KMS-11 (cell line): ENCODE measurements at regions not wholly inside any gene's neighbourhood (a gene's known extent, or its start where the extent isn't known, plus 50 kb on each side); places are given as distances from the start of the nearest gene placed in this dataset.
"Not testable (repeated sequence)": the region's sequence is repeated elsewhere in the genome, so short reads cannot be mapped to it uniquely, and the experiment has no call there.

ENCODE experiments used
- H2AFZ ChIP-seq: fragments of 200-600 bp; sonication (generic); 2 replicates; pipeline ENCODE4 v1.6.1; 2016; ENCODE audit warnings: antibody characterized with exemption, mixed run types, low read depth
- H3K27ac ChIP-seq: fragments of 200-600 bp; sonication (generic); 2 replicates; pipeline ENCODE4 v1.6.1; 2016; ENCODE audit warnings: mild to moderate bottlenecking, mixed run types
- H3K27me3 ChIP-seq: fragments of 200-600 bp; sonication (generic); 2 replicates; pipeline ENCODE4 v1.6.1; 2017; ENCODE audit warnings: mild to moderate bottlenecking, low read depth, mixed run types, moderate library complexity; ENCODE audit not compliant: insufficient read depth
- H3K36me3 ChIP-seq: fragments of 200-600 bp; sonication (generic); 2 replicates; pipeline ENCODE4 v1.6.1; 2017; ENCODE audit warnings: mild to moderate bottlenecking, mixed run types; ENCODE audit not compliant: insufficient read depth
- H3K4me1 ChIP-seq: fragments of 200-600 bp; sonication (generic); 2 replicates; pipeline ENCODE4 v1.6.1; 2016; ENCODE audit warnings: mild to moderate bottlenecking, low read depth, mixed run types; ENCODE audit not compliant: poor library complexity, severe bottlenecking
- H3K4me2 ChIP-seq: fragments of 200-600 bp; sonication (generic); 2 replicates; pipeline ENCODE4 v1.7.0; 2016; ENCODE audit warnings: mild to moderate bottlenecking, mixed run types
- H3K4me3 ChIP-seq: fragments of 200-600 bp; sonication (generic); IDR thresholded peaks from 2 replicates; pipeline ENCODE4 v1.6.1; 2017; ENCODE audit warnings: low read depth, low read length, mixed read lengths; ENCODE audit not compliant: insufficient read depth
- H3K79me2 ChIP-seq: fragments of 200-600 bp; sonication (generic); 2 replicates; pipeline ENCODE4 v1.6.1; 2016; ENCODE audit warnings: low read depth, mixed run types; ENCODE audit not compliant: insufficient read depth
- H3K9ac ChIP-seq: fragments of 200-600 bp; sonication (generic); 2 replicates; pipeline ENCODE4 v1.6.1; 2016; ENCODE audit warnings: mild to moderate bottlenecking, mixed run types
- H4K20me1 ChIP-seq: fragments of 200-600 bp; sonication (generic); 2 replicates; pipeline ENCODE4 v1.6.1; 2016; ENCODE audit warnings: mild to moderate bottlenecking, mixed run types; ENCODE audit not compliant: insufficient read depth
- CTCF ChIP-seq: fragments of 200-600 bp; sonication (generic); conservative IDR thresholded peaks from 2 replicates; pipeline ENCODE4 v1.6.1; 2017; ENCODE audit warnings: low read depth, mild to moderate bottlenecking, antibody characterized with exemption, low read length, moderate library complexity, mixed read lengths

DNA sequence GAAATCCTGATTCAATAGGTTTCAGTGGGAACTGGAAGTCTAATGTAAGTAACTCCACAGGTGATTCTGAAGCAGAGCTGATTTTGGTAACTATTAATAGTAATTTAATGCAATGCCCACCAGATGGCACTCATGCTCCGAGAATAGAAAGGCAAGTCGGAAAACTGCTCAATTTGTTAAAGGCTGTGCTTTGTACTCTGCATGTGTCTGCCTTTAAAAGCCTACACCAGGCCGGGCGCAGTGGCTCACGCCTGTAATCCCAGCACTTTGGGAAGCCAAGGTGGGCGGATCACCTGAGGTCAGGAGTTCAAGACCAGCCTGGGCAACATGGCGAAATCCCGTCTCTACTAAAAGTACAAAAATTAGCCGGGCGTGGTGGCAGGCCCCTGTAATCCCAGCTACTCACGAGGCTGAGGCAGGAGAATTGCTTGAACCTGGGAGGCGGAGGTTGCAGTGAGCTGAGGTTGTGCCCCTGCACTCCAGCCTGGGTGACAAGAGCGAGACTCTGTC is 80.1 kb downstream of the OR13A1 start:
- H3K4me2 ChIP-seq, H3K9ac ChIP-seq: not testable (repeated sequence)
- TF ChIP-seq CTCF = peak; percentile 74

GRCh38 chr10:45235798-45236220 is 79.6 kb downstream of the OR13A1 start:
- Histone ChIP-seq H3K79me2 (no peaks in the 10 kb centered on the region), H2AFZ (no peak overlapping the region; the same call in 1 of the 2 replicates), H4K20me1 (no peaks in the 10 kb centered on the region), H3K27me3 (no peaks in the 10 kb centered on the region), H3K27ac (no peak overlapping the region), H3K36me3 (no peaks in the 10 kb centered on the region), H3K4me3 (no peak overlapping the region), H3K9ac (no peak overlapping the region), H3K4me2 (no peak overlapping the region), H3K4me1 (peaks cover 4% of the 10 kb centered on the region)
- no peak for TF ChIP-seq CTCF

More for the DNA sequence above, 80.1 kb downstream of the OR13A1 start:
- H3K4me3 ChIP-seq, H3K36me3 ChIP-seq, H4K20me1 ChIP-seq, H3K4me1 ChIP-seq, H3K27ac ChIP-seq, H3K79me2 ChIP-seq, H3K27me3 ChIP-seq: not testable (repeated sequence)
- H2AFZ ChIP-seq = peak overlapping the region; percentile 28; the same call in 1 of the 2 replicates

- Histone ChIP-seq H3K9ac (no peak overlapping the region), H3K4me1 (peaks cover 4% of the 10 kb centered on the region), H3K4me3 (no peak overlapping the region), H3K36me3 (no peaks in the 10 kb centered on the region), H3K27ac (no peak overlapping the region), H3K27me3 (no peaks in the 10 kb centered on the region), H4K20me1 (no peaks in the 10 kb centered on the region), H2AFZ (no peak overlapping the region), H3K79me2 (no peaks in the 10 kb centered on the region), H3K4me2 (no peak overlapping the region)
- no peak for TF ChIP-seq CTCF
These were observed 76.5 kb downstream of the OR13A1 start for GRCh38 chr10:45238896-45239295.

DNA sequence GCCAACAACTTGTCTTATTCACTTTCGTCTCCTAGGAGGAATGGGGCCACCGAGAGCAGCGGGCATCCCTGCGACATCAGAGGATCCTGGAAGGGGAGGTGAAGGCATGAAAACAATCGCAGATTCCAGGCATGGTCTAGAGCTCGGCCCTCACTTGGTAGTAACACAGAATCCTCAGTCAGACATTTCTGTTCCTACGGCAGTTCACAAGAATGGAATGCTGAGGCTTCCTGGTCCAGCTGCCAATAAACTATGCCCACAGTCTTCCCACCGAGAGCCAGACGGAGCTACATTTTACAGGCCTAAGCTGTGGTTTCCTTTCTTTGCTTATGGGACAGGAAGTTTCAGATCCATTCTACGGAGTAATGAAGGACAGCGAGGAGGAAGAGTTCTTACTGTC is 75.8 kb downstream of the OR13A1 start:
- H2AFZ ChIP-seq = no peak overlapping the region
- no peak overlapping the region for H3K9ac ChIP-seq
- no peak for TF ChIP-seq CTCF
- H3K79me2 ChIP-seq = no peaks in the 10 kb centered on the region
- H3K4me2 ChIP-seq = no peak overlapping the region
- no peaks in the 10 kb centered on the region for H3K27me3 ChIP-seq
- no peaks in the 10 kb centered on the region for H3K36me3 ChIP-seq
- peaks cover 4% of the 10 kb centered on the region for H3K4me1 ChIP-seq
- no peaks in the 10 kb centered on the region for H4K20me1 ChIP-seq
- H3K4me3 ChIP-seq = no peak overlapping the region
- no peak overlapping the region for H3K27ac ChIP-seq
